ENCODE measurements at regions not wholly inside any gene's neighbourhood (a gene's known extent, or its start where the extent isn't known, plus 50 kb on each side); places are given as distances from the start of the nearest gene placed in this dataset.
"Not testable (repeated sequence)": the region's sequence is repeated elsewhere in the genome, so short reads cannot be mapped to it uniquely, and the experiment has no call there.

DNA sequence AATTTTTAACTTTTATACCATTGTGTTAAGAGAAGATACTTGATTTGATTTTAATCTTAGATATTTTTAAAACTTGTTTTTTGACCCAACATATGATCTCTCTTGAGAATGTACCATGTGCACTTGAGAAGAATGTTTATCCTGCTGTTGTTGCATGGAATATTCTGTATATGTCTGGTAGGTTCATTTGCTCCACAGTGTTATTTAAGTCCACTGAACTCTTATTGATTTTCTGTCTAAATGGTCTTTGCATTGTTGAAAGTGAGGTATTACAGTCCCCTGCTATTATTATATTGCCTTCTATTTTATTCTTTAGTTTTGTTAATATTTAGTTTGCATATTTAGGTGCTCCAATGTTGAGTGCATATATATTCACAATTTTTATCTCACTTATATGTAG, 397.3 kb upstream of the CCDC179 start:
- DNase-seq = no peak

DNA sequence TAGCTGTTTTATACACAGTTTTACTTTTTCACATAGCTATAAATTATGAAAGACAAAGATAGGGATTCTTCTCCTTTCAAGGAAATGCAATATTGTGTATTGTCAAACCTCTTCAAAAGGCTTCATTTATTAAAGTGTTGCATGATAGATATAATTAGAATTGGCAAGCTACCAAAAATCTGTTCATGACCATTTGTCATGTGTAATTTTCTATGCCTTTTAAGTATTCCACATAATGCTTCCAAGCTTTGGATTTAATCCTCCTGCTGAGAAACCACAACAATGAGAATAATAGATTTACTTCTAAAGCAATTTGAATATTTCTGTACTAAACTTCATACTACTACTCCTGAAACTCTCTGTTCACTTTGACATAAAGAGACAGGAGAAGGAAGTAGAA, 403.2 kb upstream of the CCDC179 start:
- DNase-seq = peak; percentile 83

DNA sequence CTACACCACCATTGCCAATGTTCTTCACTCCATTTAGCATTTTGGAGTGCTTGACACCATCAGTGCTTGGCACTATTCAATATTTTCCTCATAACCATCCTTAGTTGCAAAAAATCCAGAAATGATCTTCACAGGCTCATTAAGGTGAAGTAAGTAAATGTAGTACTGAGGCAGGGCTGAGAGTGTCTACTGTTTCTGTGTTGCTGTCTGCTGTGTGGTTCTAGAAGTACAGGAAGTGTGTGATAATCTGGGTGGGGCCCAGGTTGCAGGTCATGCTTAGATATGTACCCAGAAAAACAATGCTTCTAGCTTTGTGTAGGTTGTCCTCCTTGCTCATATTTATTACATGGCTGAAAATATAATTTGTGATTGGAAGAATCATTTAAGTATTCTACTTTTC, 411.8 kb upstream of the CCDC179 start:
- DNase-seq = no peak

DNA sequence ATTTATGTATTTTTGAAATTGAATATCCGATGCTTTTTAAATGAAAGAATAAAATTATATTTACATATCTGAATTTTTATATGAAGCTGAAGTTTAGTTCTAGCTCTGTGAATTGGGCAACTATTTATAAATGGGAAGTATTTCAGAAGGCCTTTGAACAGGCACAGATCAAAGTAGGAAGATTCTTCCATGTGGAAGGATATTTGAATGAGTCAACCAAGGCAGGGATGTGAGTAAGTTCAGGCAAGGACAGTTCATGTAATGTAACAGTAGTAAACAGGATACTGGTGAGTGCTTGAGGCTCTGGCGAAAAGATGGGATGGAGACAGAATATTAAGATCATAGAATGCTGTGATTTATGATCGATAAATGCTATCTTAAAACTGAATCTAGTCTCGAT, 417.8 kb upstream of the CCDC179 start:
- no peak for DNase-seq

DNA sequence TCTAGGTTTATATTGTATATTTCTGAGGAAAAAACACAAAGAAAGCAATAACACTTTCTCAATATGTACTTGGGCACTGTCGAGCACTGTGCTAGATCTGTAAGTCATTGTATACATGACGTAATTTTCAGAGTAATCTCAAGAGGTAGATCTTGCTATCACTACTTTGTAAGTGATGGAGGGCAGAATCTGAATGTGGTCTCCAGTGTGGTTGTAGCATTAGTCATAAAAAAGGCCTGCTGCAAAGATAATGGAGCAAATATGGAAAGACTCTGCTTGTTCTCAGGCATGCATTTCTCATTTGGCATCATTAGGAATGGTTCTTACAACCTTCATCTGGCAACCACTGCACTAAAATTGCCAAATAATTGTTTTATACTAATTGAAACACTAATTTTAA, 419.8 kb upstream of the CCDC179 start:
- DNase-seq = no peak

DNA sequence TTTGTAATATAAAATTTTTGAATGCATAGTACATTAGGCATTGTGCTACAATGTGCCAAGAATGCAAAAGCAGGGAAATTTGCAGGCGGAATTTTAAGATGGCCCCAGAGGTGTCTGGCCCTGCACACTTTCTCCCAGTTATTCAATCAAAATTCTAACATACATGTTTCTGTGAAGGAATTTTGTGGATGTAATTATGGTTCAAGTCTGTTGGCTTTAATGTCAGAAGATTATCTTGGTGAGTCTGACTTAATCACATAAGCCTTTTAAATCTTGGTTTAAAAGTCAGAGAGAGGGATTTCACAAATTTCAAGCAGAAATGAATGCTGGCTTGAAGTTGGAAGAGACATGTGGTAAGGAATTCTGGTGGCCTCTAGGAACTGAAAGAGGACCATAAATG, 423.4 kb upstream of the CCDC179 start:
- DNase-seq = no peak

DNA sequence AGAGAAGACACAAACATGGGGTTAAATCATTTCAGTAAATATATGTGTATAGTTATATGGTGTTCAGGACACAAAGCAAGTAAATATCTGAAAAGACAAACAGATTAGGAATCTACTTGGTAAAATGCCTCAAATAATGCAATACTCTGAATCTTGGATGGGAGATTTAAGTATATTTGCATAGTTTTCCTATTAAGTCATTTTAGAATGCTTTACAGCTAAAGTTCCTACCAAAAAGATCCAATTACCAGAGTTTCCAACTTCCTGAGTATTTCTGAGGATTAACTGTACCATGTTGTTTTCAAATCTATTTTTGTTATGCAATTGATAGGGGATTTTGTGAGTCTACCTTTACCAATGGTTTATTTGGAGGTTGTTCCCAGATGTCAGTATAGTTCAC, 424.4 kb upstream of the CCDC179 start:
- no peak for DNase-seq

DNA sequence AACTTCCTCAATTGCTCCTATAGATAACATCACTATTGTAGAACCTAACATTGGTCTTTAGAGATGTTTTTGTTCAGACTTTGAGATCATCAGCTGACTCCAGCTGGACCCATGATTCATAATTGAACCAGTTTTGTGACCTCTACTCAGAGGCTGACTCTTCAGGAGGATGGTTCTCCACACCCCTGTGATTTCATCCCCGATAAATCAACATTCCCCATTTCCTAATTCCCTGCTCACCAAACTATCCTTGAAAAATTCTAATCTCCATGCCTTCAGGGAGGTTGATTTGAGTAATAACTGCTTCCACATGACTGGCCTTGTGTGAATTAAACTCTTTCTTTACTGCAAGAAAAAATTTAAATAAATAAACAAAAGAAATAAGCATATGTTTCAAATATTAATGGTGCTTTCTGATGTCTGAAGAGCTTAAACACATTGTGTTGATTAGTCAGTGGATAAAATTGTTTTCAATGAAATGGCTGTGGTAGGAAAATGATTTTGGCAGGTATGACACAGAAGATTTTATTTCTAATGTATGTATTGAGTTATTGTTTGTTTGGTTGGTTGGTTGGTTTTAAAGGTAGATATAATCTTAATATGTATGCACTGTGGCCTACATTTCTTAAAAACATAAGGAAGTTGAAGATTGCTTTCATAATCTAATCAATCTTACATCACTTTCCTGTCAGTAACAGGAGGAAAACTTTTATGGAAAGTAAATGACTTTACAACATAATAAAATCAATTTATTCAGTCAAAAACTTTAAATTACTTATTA, 427.9 kb upstream of the CCDC179 start:
- DNase-seq = no peak

DNA sequence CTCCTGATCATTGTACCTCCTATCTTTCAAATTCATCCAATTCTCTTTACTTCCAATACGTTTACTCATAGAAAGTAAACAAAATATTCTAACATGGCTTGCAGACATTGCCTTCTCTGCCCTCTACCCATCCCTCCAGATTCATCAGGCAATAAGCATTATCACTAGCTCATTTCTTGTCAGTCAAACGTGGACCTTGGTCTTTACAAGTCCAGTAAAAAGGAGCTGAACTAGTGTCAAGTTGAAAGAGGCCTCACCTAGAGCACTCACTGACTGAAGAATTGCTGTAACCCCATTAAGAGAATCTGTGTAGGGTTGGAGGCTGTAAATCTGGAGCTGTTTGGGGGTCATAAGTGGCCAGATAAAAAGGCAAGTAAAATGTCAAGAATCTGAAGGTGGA, 435.0 kb upstream of the CCDC179 start:
- no peak for DNase-seq

DNA sequence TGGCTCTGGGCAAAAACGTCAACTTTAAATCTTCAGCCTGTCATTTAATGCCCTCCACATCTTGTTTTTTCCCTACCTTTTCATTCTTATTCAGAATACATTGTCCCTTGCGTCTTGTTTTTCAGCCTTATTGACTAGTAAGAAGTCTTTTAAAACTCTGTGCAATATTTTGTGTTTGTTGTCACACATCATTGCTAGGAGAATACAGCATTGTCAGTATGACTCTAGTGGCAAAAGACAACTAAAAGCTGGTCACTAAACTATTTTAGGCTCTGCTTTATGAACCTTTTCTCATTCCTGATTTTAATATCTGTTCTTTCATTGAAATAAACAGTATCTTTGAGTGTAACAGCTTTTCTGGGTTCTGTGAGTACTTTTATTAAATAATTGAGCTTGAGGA, 447.8 kb upstream of the CCDC179 start:
- DNase-seq = no peak

DNA sequence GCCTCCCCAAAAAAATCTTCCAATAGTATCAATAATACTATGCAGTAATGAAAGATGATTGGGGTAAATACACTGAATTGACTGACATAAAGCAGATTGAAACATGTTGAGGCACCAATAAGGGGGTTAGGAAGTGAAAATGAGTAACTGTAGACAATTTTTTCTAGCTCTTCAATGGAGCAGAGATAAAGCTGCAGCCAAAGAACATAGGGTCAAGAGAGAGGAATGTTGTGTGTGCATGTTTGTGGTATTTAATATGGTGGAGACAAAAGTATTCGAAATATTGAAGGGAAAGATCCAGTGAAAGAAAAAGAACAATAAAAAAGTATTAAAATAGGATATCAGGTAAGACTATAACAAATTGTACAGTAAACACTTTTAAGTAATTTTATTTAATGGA, 450.0 kb upstream of the CCDC179 start:
- no peak for DNase-seq

DNA sequence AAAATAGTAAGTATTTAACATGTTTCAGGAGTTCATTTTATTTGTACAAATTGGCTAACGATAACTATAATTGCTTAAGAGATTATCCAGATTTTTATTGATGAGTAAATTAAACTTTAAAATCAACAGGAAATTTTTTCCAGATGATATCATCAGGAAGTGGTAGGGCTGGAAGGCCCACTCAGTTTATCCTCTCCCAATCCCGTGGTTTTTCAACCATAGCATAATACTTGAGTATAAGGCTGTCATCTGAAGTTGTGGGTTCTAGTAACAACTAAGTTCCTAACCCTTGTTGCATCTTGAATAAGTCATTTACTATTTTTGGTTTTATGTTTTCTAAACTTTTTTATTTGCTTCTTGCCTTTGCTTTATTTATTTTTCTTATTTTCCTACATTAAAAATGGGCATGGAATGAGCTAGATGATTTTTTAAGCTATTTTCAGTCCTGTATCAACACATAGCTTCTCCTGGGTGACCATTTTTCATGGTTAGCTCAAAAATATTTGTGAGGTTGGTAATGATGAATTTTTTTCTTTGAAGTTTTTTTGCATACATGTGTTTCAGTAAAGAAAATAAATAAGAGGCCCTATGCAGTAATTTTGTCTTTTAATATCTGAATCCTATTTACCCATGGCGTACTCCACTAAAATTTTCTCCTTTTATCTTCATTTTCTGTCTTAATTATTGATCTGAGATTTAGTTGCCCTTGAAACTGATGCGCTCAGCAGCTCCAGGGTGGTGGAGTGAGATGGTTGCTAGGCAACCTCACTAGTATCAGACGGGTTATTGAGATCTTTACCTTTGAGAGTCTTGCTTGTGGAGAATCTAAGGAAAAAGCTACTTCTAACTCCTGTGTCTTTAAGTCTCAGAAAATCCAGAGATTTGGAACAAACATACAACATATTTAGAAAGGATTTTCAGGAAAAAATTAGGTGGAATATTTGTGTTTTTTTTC, 452.0 kb upstream of the CCDC179 start:
- DNase-seq = no peak

DNA sequence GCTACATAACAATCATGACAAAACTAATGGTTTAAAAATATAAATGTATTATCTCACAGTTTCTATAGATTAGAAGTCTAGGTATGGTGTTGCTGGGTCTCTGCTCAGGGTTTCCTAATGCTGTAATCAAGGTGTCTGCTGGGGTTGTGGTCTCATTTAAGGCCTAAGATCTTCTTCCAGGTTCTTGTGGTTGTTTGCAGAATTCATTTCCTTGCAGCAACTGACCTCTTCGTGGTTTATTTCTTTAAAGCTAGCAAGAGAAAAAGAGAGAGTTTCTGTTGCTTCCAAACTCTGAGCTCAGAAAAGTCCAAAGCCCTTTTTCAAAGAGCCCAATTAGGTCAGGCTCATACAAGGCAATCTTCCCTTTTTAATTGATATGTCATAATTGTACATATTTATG, 452.7 kb upstream of the CCDC179 start:
- DNase-seq = no peak

DNA sequence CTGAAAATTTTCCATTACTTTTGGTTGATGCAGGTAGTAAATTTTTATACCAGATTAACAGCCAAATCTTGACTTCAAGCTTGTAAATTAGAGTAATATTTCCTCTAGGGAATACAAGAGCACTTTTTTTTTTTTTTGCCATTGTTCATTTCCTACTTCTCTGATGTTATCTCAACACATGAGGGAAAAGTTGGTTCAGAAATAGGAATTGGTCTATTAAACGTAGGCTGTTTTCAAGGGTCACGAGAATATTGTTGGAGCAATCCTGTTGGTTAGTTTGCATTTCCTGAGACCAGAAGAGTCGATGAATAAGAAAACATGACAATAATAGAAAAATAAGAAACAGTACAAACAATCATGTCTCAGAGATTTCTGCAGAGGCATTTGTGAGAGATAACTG, 453.9 kb upstream of the CCDC179 start:
- no peak for DNase-seq

DNA sequence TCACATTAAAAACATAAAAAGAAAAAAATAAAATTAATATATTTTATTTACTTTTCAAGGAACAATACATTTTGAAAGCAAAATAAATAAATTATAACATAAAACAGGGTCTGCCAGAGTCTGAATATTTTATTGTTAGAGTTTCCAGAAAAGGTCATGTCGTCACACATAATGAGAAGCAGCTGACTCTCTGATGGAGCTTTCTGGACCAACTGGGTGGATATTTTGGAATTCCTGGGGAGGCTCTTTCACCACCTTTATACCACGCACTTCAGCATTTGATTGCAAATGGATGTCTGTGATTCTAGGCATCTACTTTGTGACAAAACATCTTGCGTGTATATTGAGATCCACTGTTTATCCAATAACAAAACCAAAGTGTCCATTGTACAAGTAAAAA, 455.0 kb upstream of the CCDC179 start:
- no peak for DNase-seq

DNA sequence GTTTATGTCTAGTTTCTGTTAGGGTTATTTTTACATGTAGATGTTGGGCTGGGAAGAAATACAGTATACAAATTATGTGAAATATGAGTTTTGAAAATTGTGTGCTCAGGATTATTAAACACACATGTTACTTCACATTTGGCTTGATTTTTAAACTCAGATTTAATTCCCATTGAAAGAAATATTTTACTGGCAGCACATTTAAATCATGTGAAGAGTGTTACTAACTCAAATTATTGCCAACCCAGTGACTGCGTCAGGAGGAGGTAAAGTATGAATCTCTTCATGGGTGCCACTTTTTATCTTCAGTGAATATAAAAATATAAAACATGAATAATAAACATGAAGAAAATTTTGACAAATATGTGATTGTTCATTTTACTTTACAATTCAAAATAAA, 457.5 kb upstream of the CCDC179 start:
- no peak for DNase-seq

DNA sequence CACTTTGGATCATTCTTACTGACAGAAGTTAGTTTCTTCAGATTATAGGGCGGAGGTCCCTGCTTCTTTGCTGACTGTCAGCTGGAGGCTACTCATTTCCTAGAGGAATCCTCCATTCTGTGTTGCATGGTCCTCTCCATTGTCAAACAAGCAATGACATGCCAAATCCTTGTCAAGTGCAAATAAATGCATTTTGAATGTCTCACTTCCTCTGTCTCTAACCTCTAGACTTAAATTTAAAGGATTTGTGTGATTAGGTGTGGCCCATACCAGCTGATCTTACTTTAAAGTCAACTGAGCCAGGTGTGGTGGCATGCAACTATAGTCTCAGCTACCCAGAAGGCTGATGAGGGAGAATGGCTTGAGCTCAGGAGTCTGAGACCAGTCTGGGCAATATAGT, 458.4 kb upstream of the CCDC179 start:
- no peak for DNase-seq

DNA sequence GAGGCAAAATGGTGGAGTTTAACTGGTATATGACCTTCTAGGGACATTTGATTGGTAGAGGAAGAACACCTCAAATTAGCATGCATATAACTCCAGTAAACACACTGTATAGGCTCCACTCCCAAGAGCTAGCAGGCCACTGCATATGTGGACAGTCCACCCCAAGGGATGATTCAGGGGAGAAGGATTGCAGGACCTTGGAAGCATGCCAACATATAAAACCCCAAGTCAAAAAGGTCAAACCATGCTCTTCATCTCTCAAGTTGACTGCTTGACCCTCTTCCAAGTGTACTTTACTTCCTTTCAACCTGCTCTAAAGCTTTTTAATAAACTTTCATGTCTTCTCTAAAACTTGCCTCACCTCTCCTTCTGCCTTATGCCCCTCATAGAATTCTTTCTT, 459.9 kb upstream of the CCDC179 start:
- DNase-seq = no peak

DNA sequence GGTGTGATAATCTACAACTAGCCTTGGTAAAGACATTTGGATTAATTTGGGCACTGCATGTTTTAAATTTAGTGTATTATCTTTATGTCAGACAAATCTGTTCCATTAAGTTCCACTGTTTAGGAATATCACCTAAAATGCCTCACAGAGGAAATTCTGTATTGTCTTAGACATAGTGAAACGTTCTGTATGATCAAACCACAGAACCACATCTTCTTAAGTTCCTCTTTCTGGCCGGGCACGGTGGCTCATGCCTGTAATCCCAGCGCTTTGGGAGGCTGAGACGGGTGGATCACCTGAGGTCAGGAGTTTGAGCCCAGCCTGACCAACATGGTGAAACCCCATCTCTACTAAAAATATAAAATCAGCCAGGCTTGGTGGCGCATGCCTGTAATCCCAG, 475.3 kb upstream of the CCDC179 start:
- not testable (repeated sequence) for DNase-seq

DNA sequence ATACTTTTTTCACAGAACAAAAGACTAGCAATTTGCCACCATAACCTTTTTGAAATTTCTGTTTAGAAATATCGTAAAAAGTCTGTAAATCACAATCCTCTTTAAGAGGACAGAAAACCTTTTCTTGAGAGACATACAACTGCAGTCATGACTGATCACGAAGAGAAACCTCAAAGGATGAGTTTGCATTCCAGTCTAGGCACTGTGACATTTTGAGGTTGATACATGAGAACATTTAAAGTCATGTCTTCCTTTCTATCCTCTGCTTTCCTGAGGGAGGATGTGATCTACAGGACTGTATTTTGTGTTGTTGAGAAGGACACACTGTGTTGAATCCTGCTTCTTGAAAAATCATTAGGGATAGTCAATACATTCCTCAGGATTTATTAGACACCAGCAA, 476.7 kb upstream of the CCDC179 start:
- DNase-seq = no peak

DNA sequence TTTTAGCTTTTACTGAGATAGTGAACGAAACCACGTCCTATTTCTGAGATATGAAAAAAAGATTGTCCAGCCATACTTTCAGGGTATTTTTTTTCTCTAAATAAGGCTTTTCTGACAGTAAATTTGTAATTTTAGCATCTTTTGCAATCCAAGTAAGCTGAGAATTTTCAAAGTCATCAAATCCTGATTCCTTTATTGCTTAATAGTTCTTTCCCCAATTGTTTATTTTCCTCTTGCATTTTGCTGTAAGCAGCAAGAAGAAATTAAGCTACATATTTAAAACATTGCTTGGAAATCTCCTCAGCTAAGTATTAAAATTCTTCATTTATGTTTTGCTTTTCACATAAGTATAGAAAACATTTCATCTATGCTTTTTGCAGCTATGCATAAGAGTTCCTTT, 493.3 kb upstream of the CCDC179 start:
- no peak for DNase-seq

DNA sequence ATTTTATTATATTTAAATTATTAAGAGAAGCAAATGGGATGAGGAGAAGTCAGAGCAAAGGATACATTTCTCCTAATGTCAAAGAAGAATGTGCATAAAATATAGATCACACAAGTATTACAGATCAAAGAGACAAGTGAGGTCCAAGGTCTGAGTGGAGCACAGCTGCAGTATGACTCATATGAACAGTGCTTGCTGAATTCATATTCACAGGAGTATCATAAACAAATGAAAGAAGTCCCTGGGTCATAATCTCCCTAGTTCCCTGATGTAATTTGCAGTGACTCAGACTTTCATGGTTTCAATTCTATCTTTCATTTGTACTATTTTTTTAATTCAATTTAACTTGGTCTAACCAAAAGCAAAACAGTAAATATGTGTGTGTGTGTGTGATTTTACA, 499.0 kb upstream of the CCDC179 start:
- no peak for DNase-seq

DNA sequence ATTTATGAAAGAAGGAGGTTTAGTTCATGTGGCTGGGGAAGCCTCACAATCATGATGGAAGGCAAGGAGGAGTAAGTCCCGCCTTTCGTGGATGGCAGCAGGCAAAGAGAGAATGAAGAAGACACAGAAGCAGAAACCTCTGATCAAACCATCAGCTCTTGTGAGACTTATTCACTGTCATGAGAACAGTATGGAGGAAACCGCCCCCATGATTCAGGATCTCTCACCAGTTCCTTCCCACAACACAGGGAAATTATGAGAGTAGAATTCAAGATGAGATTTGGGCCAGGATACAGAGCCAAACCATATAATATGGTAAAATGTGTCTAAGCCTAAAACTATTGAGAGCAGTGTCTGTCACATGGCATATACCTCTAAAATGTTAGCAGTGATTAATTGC, 503.8 kb upstream of the CCDC179 start:
- DNase-seq = no peak

DNA sequence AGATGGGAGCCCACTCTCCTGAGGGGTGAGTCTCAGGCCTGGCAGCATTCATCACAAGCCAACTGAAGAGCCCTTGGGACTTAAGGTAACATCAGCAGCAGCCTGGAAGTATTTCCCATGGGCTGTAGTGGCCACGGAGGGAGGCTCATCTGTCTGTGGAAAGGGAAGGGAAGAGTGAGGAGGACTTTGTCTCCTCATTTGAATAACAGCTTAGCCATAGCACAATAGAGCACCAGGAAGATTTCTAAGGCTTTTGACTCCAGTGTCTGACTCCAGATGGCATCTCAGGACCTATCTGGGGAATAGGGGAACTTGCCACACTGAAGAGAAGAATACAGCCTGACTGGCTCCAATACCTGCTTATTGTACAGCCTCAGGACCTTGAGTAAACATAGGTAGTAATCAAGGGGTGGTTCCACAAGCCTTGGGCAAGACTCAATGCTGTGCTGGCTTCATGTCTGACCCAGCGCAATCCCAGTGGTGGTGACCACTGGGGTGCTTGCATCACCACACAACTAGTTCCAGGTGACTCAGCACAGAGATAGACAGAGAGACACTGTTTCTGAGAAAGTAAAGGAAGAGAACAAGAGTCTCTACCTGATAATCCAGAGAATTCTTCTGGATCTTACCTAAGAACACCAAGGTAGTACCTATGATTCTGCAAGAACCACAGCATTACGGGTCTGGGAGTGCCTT, 510.5 kb upstream of the CCDC179 start:
- DNase-seq = no peak

All from COR-L47 (cell line).